Naive B cell (primary cell): ENCODE measurements at regions not wholly inside any gene's neighbourhood (a gene's known extent, or its start where the extent isn't known, plus 50 kb on each side); places are given as distances from the start of the nearest gene placed in this dataset.

ENCODE experiments used
- ATAC-seq, 2 donors: fragments of 150-1000 bp; cut with Tn5 transposase; 2 replicates each; pipeline ENCODE4 v1.10.0; 2021; ENCODE audit warnings: low read depth in 2 of 2, mild to moderate bottlenecking in 2 of 2, moderate library complexity in 2 of 2
- DNase-seq: peaks from one replicate; pipeline ENCODE4 v3.0.0; 2022
- H3K27ac Mint-ChIP-seq, 6 donors: one replicate each; pipeline ENCODE4 v1.8.0; 2020 to 2022; ENCODE audit warnings: mild to moderate bottlenecking in 6 of 6, mixed read lengths in 6 of 6, moderate library complexity in 5 of 6, inconsistent platforms in 2 of 6
- H3K27me3 Mint-ChIP-seq, 3 donors: one replicate each; pipeline ENCODE4 v1.8.0; 2021 to 2022; ENCODE audit warnings: mixed read lengths in 3 of 3, mild to moderate bottlenecking in 1 of 3
- H3K36me3 Mint-ChIP-seq, 2 donors: one replicate each; pipeline ENCODE4 v1.8.0; 2020 to 2022; ENCODE audit warnings: mixed read lengths in 2 of 2, inconsistent platforms in 1 of 2, mild to moderate bottlenecking in 1 of 2
- H3K4me1 Mint-ChIP-seq, 3 donors: one replicate each; pipeline ENCODE4 v1.8.0; 2020 to 2022; ENCODE audit warnings: mixed read lengths in 3 of 3, inconsistent platforms in 1 of 3, mild to moderate bottlenecking in 1 of 3, moderate library complexity in 1 of 3
- H3K4me3 Mint-ChIP-seq, 8 donors: one replicate each; pipeline ENCODE4 v1.8.0; 2020 to 2022; ENCODE audit warnings: mild to moderate bottlenecking in 8 of 8, mixed read lengths in 8 of 8, moderate library complexity in 8 of 8, inconsistent platforms in 2 of 8
- H3K9me3 Mint-ChIP-seq, 7 donors: one replicate each; pipeline ENCODE4 v1.8.0; 2020 to 2022; ENCODE audit warnings: mixed read lengths in 7 of 7, mild to moderate bottlenecking in 5 of 7, inconsistent platforms in 2 of 7, moderate library complexity in 1 of 7

DNA sequence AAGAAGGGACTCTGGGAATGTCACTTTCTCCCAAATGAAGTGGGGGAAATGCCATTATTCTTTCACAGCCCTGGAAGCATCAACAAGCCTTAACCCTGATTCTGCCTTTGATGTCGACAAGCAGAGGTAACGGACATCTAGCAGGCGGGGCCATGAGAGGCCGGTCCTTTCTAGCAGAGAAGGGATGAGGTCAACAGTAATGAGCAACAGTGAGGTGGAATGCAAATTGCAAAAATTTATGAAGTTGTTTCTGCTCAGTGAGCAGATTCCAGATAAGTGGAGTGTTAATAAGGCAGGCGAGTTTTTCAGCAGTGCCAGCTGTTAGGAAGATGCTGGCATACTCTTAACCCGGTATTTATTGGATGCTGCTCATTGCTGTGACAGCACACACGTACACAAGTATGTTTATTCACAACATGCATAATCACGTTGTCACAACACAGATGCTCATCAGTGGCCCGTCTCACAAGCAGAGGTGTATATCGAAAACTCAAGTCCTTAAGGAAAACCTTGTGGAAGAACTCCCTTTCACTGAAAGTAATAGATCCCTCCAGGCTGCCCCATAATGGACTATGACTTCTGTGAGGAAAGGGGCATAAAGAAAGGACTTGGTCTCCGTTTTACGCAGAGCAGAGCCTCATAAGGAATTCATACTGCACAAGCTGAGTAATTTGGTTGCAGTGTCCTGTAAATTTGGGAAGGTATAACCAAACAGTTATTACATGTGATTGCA, 329.0 kb downstream of the IGSF11 start:
- Mint-ChIP-seq H3K4me3 (no peak overlapping the region), H3K27ac (no peak overlapping the region), H3K27me3 (no peaks in the 10 kb centered on the region), H3K9me3 (peaks cover 0 to 9% (median 0%) of the 10 kb centered on the region in 7 donors), H3K36me3 (no peaks in the 10 kb centered on the region), H3K4me1 (no peaks in the 10 kb centered on the region)
- ATAC-seq (no peak), DNase-seq (no peak)

DNA sequence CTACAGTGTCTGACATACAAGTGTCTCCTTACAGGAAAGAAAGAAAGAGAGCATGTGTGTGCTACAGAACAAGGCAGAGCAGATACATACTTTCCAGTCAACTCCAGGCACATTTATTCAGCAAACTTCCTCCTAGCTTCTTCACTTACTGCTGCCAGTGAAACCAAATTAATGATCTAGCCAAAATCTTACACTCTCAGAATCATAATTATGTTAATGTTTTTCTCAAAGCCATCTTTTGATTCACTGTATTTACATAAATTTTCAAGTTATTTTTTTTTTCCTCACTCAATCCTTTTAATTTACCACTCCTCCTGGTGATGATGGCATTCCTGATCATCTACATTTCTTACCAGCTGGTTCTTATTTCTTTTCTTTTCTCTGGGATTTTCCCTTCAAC, 326.7 kb downstream of the IGSF11 start:
- no peak for ATAC-seq
- no peak overlapping the region for H3K4me3 Mint-ChIP-seq
- H3K9me3 Mint-ChIP-seq = peaks cover 0 to 7% (median 0%) of the 10 kb centered on the region in 7 donors
- H3K4me1 Mint-ChIP-seq = no peaks in the 10 kb centered on the region
- H3K27me3 Mint-ChIP-seq = no peaks in the 10 kb centered on the region
- no peak for DNase-seq
- H3K27ac Mint-ChIP-seq = no peak overlapping the region
- no peaks in the 10 kb centered on the region for H3K36me3 Mint-ChIP-seq

- H3K27me3 Mint-ChIP-seq = no peaks in the 10 kb centered on the region
- H3K4me1 Mint-ChIP-seq = no peaks in the 10 kb centered on the region
These were observed 324.1 kb downstream of the IGSF11 start for GRCh38 chr3:118710532-118710931.

GRCh38 chr3:118713502-118714207, 321.0 kb downstream of the IGSF11 start:
- H3K27ac Mint-ChIP-seq = no peak overlapping the region
- ATAC-seq (no peak), DNase-seq (no peak)
- no peaks in the 10 kb centered on the region for H3K27me3 Mint-ChIP-seq
- no peaks in the 10 kb centered on the region for H3K36me3 Mint-ChIP-seq
- H3K4me3 Mint-ChIP-seq = no peak overlapping the region
- peaks cover 0 to 4% (median 0%) of the 10 kb centered on the region in 7 donors for H3K9me3 Mint-ChIP-seq
- no peaks in the 10 kb centered on the region for H3K4me1 Mint-ChIP-seq

More at GRCh38 chr3:118710532-118710931, 324.1 kb downstream of the IGSF11 start:
- no peak for ATAC-seq
- H3K9me3 Mint-ChIP-seq = peaks cover 0 to 7% (median 0%) of the 10 kb centered on the region in 7 donors
- DNase-seq = no peak
- H3K4me3 Mint-ChIP-seq = no peak overlapping the region
- H3K36me3 Mint-ChIP-seq = no peaks in the 10 kb centered on the region
- no peak overlapping the region for H3K27ac Mint-ChIP-seq

- ATAC-seq (no peak), DNase-seq (no peak)
- no peak overlapping the region for H3K27ac Mint-ChIP-seq
- peaks cover 0 to 5% of the 10 kb centered on the region in 2 donors for H3K36me3 Mint-ChIP-seq
- no peaks in the 10 kb centered on the region for H3K27me3 Mint-ChIP-seq
- no peaks in the 10 kb centered on the region for H3K4me1 Mint-ChIP-seq
- peaks cover 2 to 10% (median 6%) of the 10 kb centered on the region in 7 donors for H3K9me3 Mint-ChIP-seq
- no peak overlapping the region for H3K4me3 Mint-ChIP-seq
These were observed 319.8 kb downstream of the IGSF11 start for GRCh38 chr3:118714800-118715199.

DNA sequence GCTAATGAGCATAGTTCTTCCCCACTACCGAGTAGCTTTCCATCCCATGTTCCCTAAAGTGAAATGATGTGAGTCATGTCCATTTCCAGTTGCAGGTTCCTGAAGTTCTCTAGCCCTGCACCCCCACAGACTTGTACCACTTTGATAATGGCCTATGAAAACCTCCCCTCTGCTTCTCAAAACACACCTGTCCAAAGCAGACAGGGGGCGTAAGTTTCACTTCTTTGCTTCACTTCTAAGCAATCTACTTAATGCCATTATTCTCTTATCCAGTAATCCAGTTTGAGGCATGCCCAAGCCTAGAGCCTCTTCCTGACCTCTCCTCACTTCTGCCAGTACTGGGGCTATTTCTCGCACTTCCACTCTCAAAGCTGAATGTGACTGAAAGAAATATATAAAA, 305.1 kb downstream of the IGSF11 start:
- Mint-ChIP-seq H3K27me3 (no peaks in the 10 kb centered on the region), H3K36me3 (no peaks in the 10 kb centered on the region), H3K9me3 (peaks cover 0 to 3% (median 0%) of the 10 kb centered on the region in 7 donors), H3K4me3 (no peak overlapping the region), H3K27ac (no peak overlapping the region), H3K4me1 (no peaks in the 10 kb centered on the region)
- no peak for DNase-seq
- ATAC-seq = no peak

DNA sequence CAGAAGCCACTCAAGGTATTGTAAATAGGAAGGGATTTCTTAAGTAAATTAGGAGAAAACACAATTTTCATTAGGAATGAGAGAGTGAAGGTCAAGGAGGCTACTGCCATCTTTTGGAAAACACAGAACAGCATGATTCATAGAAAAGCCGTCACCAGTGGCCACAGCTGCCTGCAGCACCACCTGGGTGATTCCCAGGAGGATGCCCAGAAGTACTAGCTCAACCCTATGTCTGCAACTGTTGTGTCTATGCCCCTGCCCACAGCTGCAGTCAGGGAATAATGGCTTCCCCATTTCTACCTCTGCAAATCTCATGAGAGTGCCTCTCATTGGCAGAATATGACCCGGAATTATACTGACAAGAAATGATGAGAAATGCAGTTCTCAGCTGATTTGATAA, 300.0 kb downstream of the IGSF11 start:
- DNase-seq (no peak), ATAC-seq (no peak)
- H3K9me3 Mint-ChIP-seq = peaks cover 0 to 8% (median 3%) of the 10 kb centered on the region in 7 donors
- no peaks in the 10 kb centered on the region for H3K27me3 Mint-ChIP-seq
- no peak overlapping the region for H3K4me3 Mint-ChIP-seq
- H3K36me3 Mint-ChIP-seq = no peaks in the 10 kb centered on the region
- H3K27ac Mint-ChIP-seq = no peak overlapping the region
- H3K4me1 Mint-ChIP-seq = no peaks in the 10 kb centered on the region

DNA sequence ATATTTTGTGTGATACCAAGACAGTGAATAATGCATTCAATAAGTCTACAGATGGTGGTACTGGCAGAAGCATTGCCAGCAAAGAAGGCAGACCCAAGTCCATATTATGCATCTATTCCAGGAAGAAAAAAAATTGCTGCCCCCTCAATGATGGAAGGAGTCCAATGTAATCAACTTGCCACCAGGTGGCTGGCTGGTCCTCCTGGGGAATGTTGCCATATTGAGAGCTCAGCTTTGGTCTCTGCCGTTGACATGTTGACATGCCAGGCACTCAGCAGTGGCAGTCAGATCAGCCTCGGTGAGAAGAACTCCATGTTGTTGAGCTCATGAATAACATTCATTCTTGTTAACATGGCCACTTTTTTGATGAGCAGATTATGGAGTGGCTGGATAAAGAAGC, 298.5 kb downstream of the IGSF11 start:
- Mint-ChIP-seq H3K4me3 (no peak overlapping the region), H3K27ac (no peak overlapping the region), H3K9me3 (peaks cover 2 to 9% (median 4%) of the 10 kb centered on the region in 7 donors), H3K4me1 (no peaks in the 10 kb centered on the region), H3K27me3 (no peaks in the 10 kb centered on the region), H3K36me3 (no peaks in the 10 kb centered on the region)
- no peak for DNase-seq
- no peak for ATAC-seq

DNA sequence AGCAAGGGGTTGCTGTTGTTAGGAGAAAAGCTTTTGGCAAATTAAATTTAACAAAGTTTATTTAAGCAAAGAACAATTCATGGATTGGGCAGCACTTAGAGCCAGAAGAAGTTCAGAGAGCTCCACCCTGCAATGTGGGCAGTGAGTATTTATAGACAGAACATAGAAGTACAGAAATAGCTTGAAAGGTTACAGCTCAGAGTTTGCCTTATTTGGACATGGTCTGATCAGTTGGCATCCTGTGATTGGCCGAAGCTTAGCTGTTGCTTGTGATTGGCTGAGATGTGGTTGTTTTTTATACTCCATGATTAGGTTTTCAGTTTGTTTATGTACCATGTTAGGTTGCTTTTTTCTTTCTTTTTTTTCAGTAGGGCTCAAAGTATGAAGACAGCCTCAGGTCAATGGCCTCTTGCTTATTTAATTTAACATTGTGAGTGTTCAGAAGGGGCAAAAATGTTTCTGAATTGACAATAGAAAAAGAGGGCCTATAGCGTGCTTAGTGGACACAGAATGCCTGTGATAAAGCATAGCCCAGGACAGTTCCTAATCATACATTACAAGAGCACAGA, 293.8 kb downstream of the IGSF11 start:
- Mint-ChIP-seq H3K27me3 (no peaks in the 10 kb centered on the region), H3K9me3 (peaks cover 6 to 36% (median 12%) of the 10 kb centered on the region in 7 donors), H3K27ac (no peak overlapping the region), H3K36me3 (no peaks in the 10 kb centered on the region), H3K4me1 (no peaks in the 10 kb centered on the region), H3K4me3 (no peak overlapping the region)
- ATAC-seq (no peak), DNase-seq (no peak)

DNA sequence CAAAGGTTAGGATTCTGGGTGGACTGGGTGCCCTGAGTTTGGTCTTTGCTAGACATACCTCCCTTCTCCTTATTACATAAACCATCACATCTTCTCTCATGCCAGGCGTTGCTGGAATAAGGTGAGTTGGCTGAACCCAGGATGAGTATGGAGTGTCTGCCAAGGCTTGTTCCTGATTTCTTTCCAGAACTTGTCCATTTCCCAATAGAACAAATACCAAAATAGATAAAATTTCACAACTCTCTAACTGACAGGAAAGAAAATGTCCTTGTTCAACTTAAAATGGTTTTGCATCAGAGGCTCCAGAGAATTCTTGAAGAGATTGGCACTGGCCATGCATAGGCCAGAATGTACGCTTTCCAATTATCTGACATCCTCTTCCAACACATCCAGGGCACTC, 291.9 kb downstream of the IGSF11 start:
- no peak overlapping the region for H3K4me3 Mint-ChIP-seq
- H3K4me1 Mint-ChIP-seq = no peaks in the 10 kb centered on the region
- H3K36me3 Mint-ChIP-seq = no peaks in the 10 kb centered on the region
- peaks cover 5 to 40% (median 9%) of the 10 kb centered on the region in 7 donors for H3K9me3 Mint-ChIP-seq
- no peaks in the 10 kb centered on the region for H3K27me3 Mint-ChIP-seq
- ATAC-seq = no peak
- H3K27ac Mint-ChIP-seq = no peak overlapping the region
- DNase-seq = no peak

DNA sequence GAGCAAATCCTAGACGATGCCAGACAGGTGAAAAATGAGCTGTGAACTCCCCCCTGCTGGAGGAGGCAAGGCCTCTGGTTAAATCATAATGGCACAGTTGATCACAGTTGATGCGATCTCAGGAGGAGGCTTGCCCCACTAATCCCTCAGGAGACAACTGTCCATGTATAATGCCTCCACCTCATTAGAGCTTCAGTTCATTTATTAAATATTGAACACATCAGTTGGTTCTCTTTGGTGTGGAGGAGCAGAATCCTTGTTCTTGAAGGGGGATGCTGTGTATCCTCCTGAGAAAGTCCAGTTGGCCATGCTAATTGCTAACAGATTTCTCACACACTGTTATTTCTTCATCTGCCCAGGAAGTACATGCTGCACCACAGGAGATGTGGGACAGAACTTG, 290.5 kb downstream of the IGSF11 start:
- no peak for ATAC-seq
- no peaks in the 10 kb centered on the region for H3K4me1 Mint-ChIP-seq
- no peak overlapping the region for H3K27ac Mint-ChIP-seq
- no peaks in the 10 kb centered on the region for H3K36me3 Mint-ChIP-seq
- peaks cover 4 to 45% (median 9%) of the 10 kb centered on the region in 7 donors for H3K9me3 Mint-ChIP-seq
- no peak for DNase-seq
- H3K27me3 Mint-ChIP-seq = no peaks in the 10 kb centered on the region
- H3K4me3 Mint-ChIP-seq = no peak overlapping the region

- Mint-ChIP-seq H3K27me3 (peaks cover 0 to 4% (median 0%) of the 10 kb centered on the region in 3 donors), H3K4me1 (no peaks in the 10 kb centered on the region), H3K36me3 (no peaks in the 10 kb centered on the region), H3K9me3 (peaks cover 0 to 8% (median 3%) of the 10 kb centered on the region in 7 donors), H3K4me3 (no peak overlapping the region), H3K27ac (no peak overlapping the region)
- DNase-seq (no peak), ATAC-seq (no peak)
These were observed 280.0 kb downstream of the IGSF11 start for GRCh38 chr3:118754406-118755252.

DNA sequence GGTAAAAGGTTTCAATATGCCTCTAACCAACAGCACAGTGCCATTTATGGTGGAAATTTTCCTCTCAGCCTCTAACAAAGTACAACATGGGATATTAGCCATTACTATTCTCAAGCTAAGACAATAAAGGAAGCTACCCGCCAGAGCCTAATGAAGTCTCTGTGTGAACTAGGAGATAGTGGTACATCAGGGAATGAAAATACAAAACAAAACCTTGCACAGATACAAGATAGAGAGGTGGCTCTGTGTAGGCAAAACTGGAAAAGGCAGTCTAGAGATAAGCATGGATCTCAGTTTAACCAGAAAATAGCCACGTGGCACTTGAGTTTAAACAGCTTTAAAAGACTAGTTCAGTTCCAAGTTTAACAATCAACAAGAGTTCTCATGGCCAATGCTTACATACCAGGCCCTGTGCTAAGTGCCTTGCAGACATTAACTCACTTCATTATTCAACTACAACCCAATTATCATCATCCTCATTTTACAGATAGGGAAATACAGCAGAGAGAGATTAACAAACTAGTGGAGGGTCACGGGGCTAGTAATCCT, 279.3 kb downstream of the IGSF11 start:
- Mint-ChIP-seq H3K27ac (peak overlapping the region in 1 of 6 donors; percentile 4), H3K36me3 (no peaks in the 10 kb centered on the region), H3K27me3 (peaks cover 0 to 4% (median 0%) of the 10 kb centered on the region in 3 donors), H3K9me3 (peaks cover 0 to 8% (median 3%) of the 10 kb centered on the region in 7 donors), H3K4me1 (no peaks in the 10 kb centered on the region), H3K4me3 (no peak overlapping the region)
- ATAC-seq = no peak
- no peak for DNase-seq
